Keratinocyte (primary cell): ENCODE measurements at regions not wholly inside any gene's neighbourhood (a gene's known extent, or its start where the extent isn't known, plus 50 kb on each side); places are given as distances from the start of the nearest gene placed in this dataset.

Experiments
- CTCF ChIP-seq, 3 experiments: IDR thresholded peaks in 1 of 3; conservative IDR thresholded peaks in 1 of 3; optimal IDR thresholded peaks in 1 of 3; 2 replicates in 2 of 3; 3 replicates in 1 of 3; pipeline versions ENCODE3 to v1.5.1; 2011; ENCODE audit warnings: low read length in 3 of 3, mild to moderate bottlenecking in 3 of 3, moderate library complexity in 2 of 3, control low read depth in 1 of 3, inconsistent platforms in 1 of 3; ENCODE audit not compliant: insufficient read depth in 2 of 3; ENCODE audit errors: extremely low read depth in 1 of 3
- EZH2 ChIP-seq: IDR thresholded peaks from one replicate; pipeline ENCODE4 v1.6.1; 2012; ENCODE audit warnings: inconsistent platforms, mild to moderate bottlenecking, low read length, moderate library complexity

DNA sequence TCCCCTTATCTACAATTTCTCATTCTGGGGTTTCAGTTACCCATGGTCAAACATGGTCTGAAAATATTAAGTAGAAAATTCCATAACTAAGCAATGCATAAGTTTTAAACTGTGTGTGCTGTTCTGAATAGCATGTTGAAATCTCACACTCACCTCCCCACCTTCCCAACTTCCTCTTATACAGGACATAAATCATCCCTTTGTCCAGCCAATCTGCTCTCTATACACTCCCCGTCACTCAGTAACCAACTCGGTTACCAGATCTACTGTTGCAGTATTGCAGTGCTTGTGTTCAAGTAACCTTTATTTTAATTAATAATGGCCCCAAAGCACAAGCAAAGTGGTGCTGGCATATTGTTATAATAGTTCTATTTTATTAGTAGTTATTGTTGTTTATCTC lies 420.5 kb downstream of the GXYLT1 start:
- TF ChIP-seq CTCF (optimal IDR thresholded peaks at IDR 0.05 in 1 of 3, IDR thresholded peaks at IDR 0.05 in 1 of 3, conservative IDR thresholded peaks at IDR 0.05 in 1 of 3; ENCODE audit: extremely low read depth in 1 of 3, insufficient read depth in 2 of 3, low read length in 3 of 3) = no peak
- TF ChIP-seq EZH2 = no peak
